ENCODE measurements at regions not wholly inside any gene's neighbourhood (a gene's known extent, or its start where the extent isn't known, plus 50 kb on each side); places are given as distances from the start of the nearest gene placed in this dataset.

DNA sequence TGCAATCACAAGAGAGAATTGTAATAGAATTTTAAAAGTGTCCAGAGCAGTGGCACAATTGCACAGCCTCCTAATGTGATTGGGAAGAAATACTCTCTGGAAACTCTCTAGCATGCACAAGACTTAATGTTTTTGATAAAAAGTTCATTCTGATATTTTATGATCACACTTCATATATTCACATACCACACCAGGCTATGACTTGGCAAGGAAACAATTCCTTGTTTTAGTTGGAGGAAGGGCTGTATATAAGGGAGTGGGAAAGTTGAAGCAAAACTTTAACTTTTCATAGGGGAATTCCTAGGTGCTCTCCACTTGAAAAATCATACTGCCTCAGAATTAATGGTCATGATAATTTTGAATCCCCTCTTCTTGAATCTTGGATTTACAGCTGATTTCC lies 61.5 kb upstream of the ASB17 start:
- no peak for DNase-seq (ENCODE audit: extremely low read depth, low read depth)
- no peak for TF ChIP-seq CTCF (IDR thresholded peaks at IDR 0.05; ENCODE audit: low read depth, low read length, missing control alignments)
- H3K4me3 ChIP-seq (replicated peaks; ENCODE audit: low read depth, low read length) = no peak overlapping the region

DNA sequence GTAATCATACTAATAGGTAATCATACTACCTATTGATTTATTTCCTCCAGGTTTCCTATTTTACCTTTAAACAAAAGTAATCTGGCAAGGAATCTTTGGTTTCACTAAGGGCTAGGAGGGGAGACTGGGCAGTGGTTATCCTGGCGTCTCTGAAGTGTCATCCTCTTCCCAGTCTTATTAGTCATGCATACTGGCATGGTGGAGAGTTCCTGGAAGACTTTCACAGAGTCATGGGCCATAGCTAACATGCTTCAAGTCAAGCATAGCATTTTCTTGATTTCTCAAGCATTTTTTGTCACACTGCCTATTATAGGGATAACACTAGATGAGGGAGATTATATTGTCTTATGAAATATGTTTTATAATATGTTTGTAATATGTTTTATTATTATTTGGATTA lies 64.0 kb upstream of the ASB17 start:
- no peak overlapping the region for H3K4me3 ChIP-seq (replicated peaks; ENCODE audit: low read depth, low read length)
- no peak for TF ChIP-seq CTCF (IDR thresholded peaks at IDR 0.05; ENCODE audit: low read depth, low read length, missing control alignments)
- no peak for DNase-seq (ENCODE audit: extremely low read depth, low read depth)

DNA sequence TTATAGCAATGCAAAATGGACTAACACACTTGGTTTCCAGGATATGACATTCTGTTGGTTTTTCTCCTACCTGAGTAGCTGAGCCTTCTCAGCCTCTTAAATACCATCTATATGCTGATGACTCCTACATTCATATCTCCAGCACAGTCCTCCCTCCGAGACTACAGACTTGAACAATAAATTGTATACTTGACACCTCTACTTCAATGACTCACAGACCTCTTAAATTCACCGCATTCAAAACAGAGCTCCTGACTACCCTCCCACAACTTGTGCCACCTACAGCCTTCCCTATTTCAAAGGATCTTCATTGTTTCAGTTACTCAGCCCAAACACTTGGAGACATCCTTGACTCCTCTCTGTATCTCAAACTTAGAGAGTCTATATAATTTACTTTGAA lies 66.8 kb upstream of the ASB17 start:
- TF ChIP-seq CTCF (IDR thresholded peaks at IDR 0.05; ENCODE audit: low read depth, low read length, missing control alignments) = no peak
- no peak for DNase-seq (ENCODE audit: extremely low read depth, low read depth)

GRCh38 chr1:76003946-76004345 lies 70.6 kb upstream of the ST6GALNAC3 start:
- no peak for TF ChIP-seq CTCF (IDR thresholded peaks at IDR 0.05; ENCODE audit: low read depth, low read length, missing control alignments)
- no peak for DNase-seq (ENCODE audit: extremely low read depth, low read depth)
- no peak overlapping the region for H3K4me3 ChIP-seq (replicated peaks; ENCODE audit: low read depth, low read length)

More for the DNA sequence above, 66.8 kb upstream of the ASB17 start:
- H3K4me3 ChIP-seq (replicated peaks; ENCODE audit: low read depth, low read length) = no peak overlapping the region

DNA sequence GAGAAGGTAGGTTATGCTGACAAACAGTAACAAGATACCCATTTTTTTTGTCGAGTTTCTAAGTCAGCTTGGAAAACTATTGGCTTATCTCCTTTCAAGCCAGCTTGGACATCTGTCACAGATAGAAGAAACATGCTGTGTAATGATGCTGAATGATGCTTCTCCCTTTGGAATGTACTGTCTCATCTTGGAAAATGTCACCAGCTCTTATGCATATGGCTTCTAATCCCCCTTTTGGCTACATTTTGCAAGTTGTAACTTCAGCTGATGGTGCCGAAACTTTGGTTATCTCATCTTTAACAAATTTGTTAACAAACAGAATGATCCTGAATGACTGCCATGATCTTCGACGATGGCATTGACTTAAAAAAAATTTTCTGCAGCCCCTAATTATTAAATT lies 68.8 kb upstream of the ST6GALNAC3 start:
- H3K4me3 ChIP-seq (replicated peaks; ENCODE audit: low read depth, low read length) = no peak overlapping the region
- no peak for TF ChIP-seq CTCF (IDR thresholded peaks at IDR 0.05; ENCODE audit: low read depth, low read length, missing control alignments)
- DNase-seq (ENCODE audit: extremely low read depth, low read depth) = no peak

DNA sequence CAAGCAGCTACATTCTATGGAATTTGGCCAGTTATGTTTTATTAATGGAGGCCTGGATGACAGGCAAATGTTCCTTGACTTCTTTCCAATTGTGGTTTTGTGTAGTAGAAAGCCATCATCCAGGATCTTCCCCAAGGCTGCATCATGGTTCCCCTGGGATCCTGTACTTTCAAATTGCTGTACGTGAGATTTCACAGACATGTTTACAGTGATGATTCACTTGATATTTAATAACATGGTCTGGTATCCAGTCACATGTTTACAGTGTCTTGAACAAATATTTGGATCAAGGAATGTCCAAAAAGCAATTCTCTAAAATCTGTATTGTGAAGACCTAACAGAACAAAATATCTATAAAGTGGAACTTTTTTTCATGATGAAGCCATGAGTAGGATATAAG lies 68.3 kb upstream of the ST6GALNAC3 start:
- H3K4me3 ChIP-seq (replicated peaks; ENCODE audit: low read depth, low read length) = no peak overlapping the region
- no peak for TF ChIP-seq CTCF (IDR thresholded peaks at IDR 0.05; ENCODE audit: low read depth, low read length, missing control alignments)
- DNase-seq (ENCODE audit: extremely low read depth, low read depth) = no peak

GRCh38 chr1:76010802-76011201 lies 63.7 kb upstream of the ST6GALNAC3 start:
- no peak for DNase-seq (ENCODE audit: extremely low read depth, low read depth)
- TF ChIP-seq CTCF (IDR thresholded peaks at IDR 0.05; ENCODE audit: low read depth, low read length, missing control alignments) = no peak
- H3K4me3 ChIP-seq (replicated peaks; ENCODE audit: low read depth, low read length) = no peak overlapping the region
